ENCODE measurements at regions not wholly inside any gene's neighbourhood (a gene's known extent, or its start where the extent isn't known, plus 50 kb on each side); places are given as distances from the start of the nearest gene placed in this dataset.
"Not testable (repeated sequence)": the region's sequence is repeated elsewhere in the genome, so short reads cannot be mapped to it uniquely, and the experiment has no call there.

DNA sequence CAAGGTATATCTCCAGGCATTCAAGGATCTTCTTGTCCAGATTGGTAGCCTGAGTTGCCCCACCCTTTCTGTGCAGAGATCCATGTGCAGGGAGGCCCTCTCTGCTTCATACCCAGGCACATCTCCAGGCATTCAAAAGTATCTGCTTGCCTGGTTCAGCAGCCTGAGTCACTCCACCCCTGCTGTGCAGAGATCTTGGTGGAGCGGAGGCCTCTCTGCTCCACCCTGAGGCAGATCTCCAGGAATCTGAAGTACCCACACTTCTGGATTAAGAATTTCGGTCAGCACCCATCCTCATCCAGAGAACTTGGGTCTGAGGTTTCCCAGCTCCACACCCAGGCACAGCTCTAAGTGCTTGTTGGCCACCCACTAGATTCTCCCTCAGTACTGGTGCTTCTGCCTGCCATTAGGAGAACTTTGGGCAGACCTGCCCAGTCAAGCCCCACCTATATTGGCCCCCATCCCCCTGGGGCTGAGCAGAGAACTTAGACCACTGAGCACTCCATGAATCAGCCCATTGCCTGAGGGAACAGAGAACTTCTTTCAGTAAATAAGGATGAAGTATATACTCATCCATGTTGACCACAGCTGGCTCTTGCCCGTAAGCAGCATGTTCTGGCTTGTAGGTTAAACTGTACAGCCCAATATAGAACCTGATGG is 199.5 kb upstream of the ZCCHC13 start:
- TF ChIP-seq, protein P1, sequence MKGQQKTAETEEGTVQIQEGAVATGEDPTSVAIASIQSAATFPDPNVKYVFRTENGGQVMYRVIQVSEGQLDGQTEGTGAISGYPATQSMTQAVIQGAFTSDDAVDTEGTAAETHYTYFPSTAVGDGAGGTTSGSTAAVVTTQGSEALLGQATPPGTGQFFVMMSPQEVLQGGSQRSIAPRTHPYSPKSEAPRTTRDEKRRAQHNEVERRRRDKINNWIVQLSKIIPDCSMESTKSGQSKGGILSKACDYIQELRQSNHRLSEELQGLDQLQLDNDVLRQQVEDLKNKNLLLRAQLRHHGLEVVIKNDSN (CRISPR knock-in tag; IDR thresholded peaks at IDR 0.05) = no peak
- TF ChIP-seq, protein P2, sequence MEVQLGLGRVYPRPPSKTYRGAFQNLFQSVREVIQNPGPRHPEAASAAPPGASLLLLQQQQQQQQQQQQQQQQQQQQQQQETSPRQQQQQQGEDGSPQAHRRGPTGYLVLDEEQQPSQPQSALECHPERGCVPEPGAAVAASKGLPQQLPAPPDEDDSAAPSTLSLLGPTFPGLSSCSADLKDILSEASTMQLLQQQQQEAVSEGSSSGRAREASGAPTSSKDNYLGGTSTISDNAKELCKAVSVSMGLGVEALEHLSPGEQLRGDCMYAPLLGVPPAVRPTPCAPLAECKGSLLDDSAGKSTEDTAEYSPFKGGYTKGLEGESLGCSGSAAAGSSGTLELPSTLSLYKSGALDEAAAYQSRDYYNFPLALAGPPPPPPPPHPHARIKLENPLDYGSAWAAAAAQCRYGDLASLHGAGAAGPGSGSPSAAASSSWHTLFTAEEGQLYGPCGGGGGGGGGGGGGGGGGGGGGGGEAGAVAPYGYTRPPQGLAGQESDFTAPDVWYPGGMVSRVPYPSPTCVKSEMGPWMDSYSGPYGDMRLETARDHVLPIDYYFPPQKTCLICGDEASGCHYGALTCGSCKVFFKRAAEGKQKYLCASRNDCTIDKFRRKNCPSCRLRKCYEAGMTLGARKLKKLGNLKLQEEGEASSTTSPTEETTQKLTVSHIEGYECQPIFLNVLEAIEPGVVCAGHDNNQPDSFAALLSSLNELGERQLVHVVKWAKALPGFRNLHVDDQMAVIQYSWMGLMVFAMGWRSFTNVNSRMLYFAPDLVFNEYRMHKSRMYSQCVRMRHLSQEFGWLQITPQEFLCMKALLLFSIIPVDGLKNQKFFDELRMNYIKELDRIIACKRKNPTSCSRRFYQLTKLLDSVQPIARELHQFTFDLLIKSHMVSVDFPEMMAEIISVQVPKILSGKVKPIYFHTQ (CRISPR knock-in tag; IDR thresholded peaks at IDR 0.05) = no peak
- TF ChIP-seq ZNF219 (CRISPR knock-in tag; IDR thresholded peaks at IDR 0.05; ENCODE audit: borderline replicate concordance) = no peak
- no peak for TF ChIP-seq ATF1 (CRISPR knock-in tag; IDR thresholded peaks at IDR 0.05)
- TF ChIP-seq, protein P3, sequence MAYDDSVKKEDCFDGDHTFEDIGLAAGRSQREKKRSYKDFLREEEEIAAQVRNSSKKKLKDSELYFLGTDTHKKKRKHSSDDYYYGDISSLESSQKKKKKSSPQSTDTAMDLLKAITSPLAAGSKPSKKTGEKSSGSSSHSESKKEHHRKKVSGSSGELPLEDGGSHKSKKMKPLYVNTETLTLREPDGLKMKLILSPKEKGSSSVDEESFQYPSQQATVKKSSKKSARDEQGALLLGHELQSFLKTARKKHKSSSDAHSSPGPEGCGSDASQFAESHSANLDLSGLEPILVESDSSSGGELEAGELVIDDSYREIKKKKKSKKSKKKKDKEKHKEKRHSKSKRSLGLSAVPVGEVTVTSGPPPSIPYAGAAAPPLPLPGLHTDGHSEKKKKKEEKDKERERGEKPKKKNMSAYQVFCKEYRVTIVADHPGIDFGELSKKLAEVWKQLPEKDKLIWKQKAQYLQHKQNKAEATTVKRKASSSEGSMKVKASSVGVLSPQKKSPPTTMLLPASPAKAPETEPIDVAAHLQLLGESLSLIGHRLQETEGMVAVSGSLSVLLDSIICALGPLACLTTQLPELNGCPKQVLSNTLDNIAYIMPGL (CRISPR knock-in tag; IDR thresholded peaks at IDR 0.05) = no peak
- TF ChIP-seq, protein P4, sequence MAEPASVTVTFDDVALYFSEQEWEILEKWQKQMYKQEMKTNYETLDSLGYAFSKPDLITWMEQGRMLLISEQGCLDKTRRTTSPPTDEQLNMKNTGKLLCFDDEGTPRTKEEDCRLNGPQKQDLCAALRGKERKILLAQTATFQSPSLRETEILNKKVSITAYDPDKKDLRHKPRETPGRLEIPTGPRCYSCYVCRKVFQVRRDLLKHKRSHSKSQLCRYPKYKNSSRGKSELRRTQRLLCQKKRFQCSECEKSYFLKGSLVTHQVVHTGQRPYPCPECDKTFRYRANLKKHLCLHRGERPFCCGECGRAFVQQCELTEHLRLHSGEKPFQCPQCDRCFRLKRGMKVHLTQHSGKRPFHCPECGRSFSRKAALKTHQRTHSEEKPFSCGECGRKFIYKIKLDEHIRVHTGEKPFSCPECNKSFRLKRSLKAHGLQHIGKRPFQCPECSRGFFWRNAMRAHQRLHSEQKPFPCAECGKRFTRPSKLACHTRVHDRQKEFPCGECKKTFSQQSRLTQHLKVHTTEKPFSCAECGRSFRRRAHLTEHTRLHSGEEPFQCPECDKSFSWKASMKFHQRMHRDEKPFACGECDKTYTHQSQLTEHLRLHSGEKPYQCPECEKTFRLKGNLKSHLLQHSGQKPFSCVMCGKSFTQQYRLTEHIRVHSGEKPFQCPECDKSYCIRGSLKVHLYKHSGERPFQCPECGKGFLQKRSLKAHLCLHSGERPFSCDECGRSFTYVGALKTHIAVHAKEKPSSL (CRISPR knock-in tag; conservative IDR thresholded peaks at IDR 0.05) = no peak
- TF ChIP-seq, protein P5, sequence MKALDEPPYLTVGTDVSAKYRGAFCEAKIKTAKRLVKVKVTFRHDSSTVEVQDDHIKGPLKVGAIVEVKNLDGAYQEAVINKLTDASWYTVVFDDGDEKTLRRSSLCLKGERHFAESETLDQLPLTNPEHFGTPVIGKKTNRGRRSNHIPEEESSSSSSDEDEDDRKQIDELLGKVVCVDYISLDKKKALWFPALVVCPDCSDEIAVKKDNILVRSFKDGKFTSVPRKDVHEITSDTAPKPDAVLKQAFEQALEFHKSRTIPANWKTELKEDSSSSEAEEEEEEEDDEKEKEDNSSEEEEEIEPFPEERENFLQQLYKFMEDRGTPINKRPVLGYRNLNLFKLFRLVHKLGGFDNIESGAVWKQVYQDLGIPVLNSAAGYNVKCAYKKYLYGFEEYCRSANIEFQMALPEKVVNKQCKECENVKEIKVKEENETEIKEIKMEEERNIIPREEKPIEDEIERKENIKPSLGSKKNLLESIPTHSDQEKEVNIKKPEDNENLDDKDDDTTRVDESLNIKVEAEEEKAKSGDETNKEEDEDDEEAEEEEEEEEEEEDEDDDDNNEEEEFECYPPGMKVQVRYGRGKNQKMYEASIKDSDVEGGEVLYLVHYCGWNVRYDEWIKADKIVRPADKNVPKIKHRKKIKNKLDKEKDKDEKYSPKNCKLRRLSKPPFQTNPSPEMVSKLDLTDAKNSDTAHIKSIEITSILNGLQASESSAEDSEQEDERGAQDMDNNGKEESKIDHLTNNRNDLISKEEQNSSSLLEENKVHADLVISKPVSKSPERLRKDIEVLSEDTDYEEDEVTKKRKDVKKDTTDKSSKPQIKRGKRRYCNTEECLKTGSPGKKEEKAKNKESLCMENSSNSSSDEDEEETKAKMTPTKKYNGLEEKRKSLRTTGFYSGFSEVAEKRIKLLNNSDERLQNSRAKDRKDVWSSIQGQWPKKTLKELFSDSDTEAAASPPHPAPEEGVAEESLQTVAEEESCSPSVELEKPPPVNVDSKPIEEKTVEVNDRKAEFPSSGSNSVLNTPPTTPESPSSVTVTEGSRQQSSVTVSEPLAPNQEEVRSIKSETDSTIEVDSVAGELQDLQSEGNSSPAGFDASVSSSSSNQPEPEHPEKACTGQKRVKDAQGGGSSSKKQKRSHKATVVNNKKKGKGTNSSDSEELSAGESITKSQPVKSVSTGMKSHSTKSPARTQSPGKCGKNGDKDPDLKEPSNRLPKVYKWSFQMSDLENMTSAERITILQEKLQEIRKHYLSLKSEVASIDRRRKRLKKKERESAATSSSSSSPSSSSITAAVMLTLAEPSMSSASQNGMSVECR (CRISPR knock-in tag; IDR thresholded peaks at IDR 0.05; ENCODE audit: borderline replicate concordance) = no peak
- no peak for TF ChIP-seq NFE2L1 (CRISPR knock-in tag; IDR thresholded peaks at IDR 0.05)
- no peak for TF ChIP-seq ZNF263 (CRISPR knock-in tag; IDR thresholded peaks at IDR 0.05; ENCODE audit: low read depth)
- no peak for TF ChIP-seq ZNF232 (CRISPR knock-in tag; IDR thresholded peaks at IDR 0.05)
- TF ChIP-seq ZNF121 (CRISPR knock-in tag; IDR thresholded peaks at IDR 0.05) = no peak
- TF ChIP-seq, protein P6, sequence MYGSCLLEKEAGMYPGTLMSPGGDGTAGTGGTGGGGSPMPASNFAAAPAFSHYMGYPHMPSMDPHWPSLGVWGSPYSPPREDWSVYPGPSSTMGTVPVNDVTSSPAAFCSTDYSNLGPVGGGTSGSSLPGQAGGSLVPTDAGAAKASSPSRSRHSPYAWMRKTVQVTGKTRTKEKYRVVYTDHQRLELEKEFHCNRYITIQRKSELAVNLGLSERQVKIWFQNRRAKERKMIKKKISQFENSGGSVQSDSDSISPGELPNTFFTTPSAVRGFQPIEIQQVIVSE (CRISPR knock-in tag; IDR thresholded peaks at IDR 0.05; ENCODE audit: borderline replicate concordance) = no peak
- TF ChIP-seq TP53 (CRISPR knock-in tag; IDR thresholded peaks at IDR 0.05) = no peak
- TF ChIP-seq, protein P7, sequence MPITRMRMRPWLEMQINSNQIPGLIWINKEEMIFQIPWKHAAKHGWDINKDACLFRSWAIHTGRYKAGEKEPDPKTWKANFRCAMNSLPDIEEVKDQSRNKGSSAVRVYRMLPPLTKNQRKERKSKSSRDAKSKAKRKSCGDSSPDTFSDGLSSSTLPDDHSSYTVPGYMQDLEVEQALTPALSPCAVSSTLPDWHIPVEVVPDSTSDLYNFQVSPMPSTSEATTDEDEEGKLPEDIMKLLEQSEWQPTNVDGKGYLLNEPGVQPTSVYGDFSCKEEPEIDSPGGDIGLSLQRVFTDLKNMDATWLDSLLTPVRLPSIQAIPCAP (CRISPR knock-in tag; IDR thresholded peaks at IDR 0.05) = no peak
- Mint-ChIP-seq H3K36me3 (peaks cover 68% of the 10 kb centered on the region), H3K27ac (no peak overlapping the region), H3K9me3 (peaks cover 60% of the 10 kb centered on the region), H3K4me1 (no peaks in the 10 kb centered on the region), H3K27me3 (ENCODE audit: low read depth) (peaks cover 3% of the 10 kb centered on the region; the same call in 1 of the 2 replicates), H3K4me3 (no peak overlapping the region)
- ChIA-PET POLR2A (no interaction called here), CTCF (no interaction called here)
- no peak for DNase-seq (ENCODE audit: low spot score)
- no peak for ATAC-seq

DNA sequence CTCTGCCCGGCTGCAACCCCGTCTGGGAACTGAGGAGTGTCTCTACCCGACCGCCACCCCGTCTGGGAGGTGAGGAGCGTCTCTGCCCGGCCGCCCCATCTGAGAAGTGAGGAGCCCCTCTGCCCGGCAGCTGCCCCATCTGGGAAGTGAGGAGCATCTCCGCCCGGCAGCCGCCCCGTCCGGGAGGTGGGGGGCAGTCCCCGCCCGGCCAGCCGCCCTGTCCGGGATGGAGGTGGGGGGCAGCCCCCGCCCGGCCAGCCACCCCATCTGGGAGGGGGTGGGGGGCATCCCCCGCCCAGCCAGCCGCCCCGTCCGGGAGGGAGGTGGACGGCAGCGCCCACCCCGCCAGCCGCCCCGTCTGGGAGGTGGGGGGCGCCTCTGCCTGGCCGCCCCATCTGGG is 205.6 kb upstream of the ZCCHC13 start:
- H3K27ac Mint-ChIP-seq = not testable (repeated sequence)

More for the DNA sequence above, 205.6 kb upstream of the ZCCHC13 start:
- DNase-seq (ENCODE audit: low spot score); H3K27me3 Mint-ChIP-seq (ENCODE audit: low read depth); POLR2A ChIA-PET; CTCF ChIA-PET; H3K4me3 Mint-ChIP-seq; ATAC-seq; H3K4me1 Mint-ChIP-seq: not testable (repeated sequence)
- H3K9me3 Mint-ChIP-seq = peaks cover 46% of the 10 kb centered on the region
- H3K36me3 Mint-ChIP-seq = peaks cover 49% of the 10 kb centered on the region
